NB4 (cell line): ENCODE measurements at regions not wholly inside any gene's neighbourhood (a gene's known extent, or its start where the extent isn't known, plus 50 kb on each side); places are given as distances from the start of the nearest gene placed in this dataset.

Experiments
- CTCF ChIP-seq: IDR thresholded peaks from one replicate; pipeline ENCODE4 v1.5.1; 2012; ENCODE audit warnings: low read depth, low read length
- POLR2A ChIP-seq: IDR thresholded peaks from 2 replicates; pipeline ENCODE4 v1.6.1; 2011; ENCODE audit warnings: mild to moderate bottlenecking; ENCODE audit not compliant: insufficient read length; ENCODE audit errors: extremely low read depth
- TF ChIP-seq, protein P1 (sequence below): IDR thresholded peaks from 2 replicates; pipeline ENCODE4 v1.6.1; 2011; ENCODE audit warnings: low read depth, low read length

DNA sequence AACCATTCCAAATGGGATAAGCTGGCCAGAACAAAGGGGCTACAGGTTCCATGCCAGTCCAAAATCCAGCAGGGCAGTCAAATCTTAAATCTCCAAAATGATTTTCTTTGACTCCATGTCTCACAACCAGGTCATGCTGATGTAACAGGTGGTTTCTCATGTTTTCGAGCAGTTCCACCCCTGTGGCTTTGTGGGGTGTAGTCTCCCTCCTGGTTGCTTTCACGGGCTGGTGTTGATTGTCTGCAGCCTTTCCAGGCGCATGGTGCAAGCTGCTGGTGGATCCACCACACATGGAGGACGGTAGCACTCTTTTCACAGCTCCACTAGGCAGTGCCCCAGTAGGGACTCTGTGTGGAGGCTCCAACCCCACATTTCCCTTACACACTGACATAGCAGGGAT lies 425.5 kb upstream of the FTMT start:
- TF ChIP-seq CTCF (no peak), POLR2A (no peak)
- TF ChIP-seq, protein P1, sequence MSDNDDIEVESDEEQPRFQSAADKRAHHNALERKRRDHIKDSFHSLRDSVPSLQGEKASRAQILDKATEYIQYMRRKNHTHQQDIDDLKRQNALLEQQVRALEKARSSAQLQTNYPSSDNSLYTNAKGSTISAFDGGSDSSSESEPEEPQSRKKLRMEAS = no peak
